Esophagus muscularis mucosa (tissue), 3 donors: ENCODE measurements at regions not wholly inside any gene's neighbourhood (a gene's known extent, or its start where the extent isn't known, plus 50 kb on each side); places are given as distances from the start of the nearest gene placed in this dataset.

Source experiments
- CTCF ChIP-seq, 3 experiments: fragments of 200-600 bp in 2 of 3; fragments of 450-650 bp in 1 of 3; sonication (generic) in 2 of 3; IDR thresholded peaks; one replicate each; pipeline ENCODE4 v1.5.1; 2017 to 2019; ENCODE audit warnings: antibody characterized with exemption in 3 of 3, mild to moderate bottlenecking in 2 of 3, moderate library complexity in 1 of 3
- POLR2AphosphoS5 ChIP-seq, 2 donors: sonication (generic); formaldehyde crosslinking; IDR thresholded peaks; one replicate each; pipeline ENCODE4 v1.6.1; 2017; ENCODE audit warnings: antibody characterized with exemption in 2 of 2

GRCh38 chr12:13630354-13630753 is 351.0 kb downstream of the GRIN2B start:
- TF ChIP-seq CTCF (IDR thresholded peaks at IDR 0.05) = no peak
- TF ChIP-seq POLR2AphosphoS5 (IDR thresholded peaks at IDR 0.05) = no peak
